Effector memory CD4-positive, alpha-beta T cell (primary cell): ENCODE measurements at regions not wholly inside any gene's neighbourhood (a gene's known extent, or its start where the extent isn't known, plus 50 kb on each side); places are given as distances from the start of the nearest gene placed in this dataset.

Source experiments
- DNase-seq, 3 donors: peaks; one replicate each; pipeline ENCODE4 v3.0.0-alpha.2; 2020
- H3K27ac ChIP-seq: 2 replicates; pipeline ENCODE4 v1.7.0; 2013; ENCODE audit warnings: mild to moderate bottlenecking, low read length, moderate library complexity; ENCODE audit not compliant: insufficient read depth, poor library complexity, severe bottlenecking
- H3K27me3 ChIP-seq: replicated peaks from 2 replicates; pipeline ENCODE4 v1.7.0; 2013; ENCODE audit warnings: mild to moderate bottlenecking, low read length; ENCODE audit not compliant: insufficient read depth, control insufficient read depth, poor library complexity, severe bottlenecking
- H3K36me3 ChIP-seq: 2 replicates; pipeline ENCODE4 v1.7.0; 2013; ENCODE audit warnings: mild to moderate bottlenecking, low read length, moderate library complexity; ENCODE audit not compliant: control insufficient read depth, insufficient read depth
- H3K4me1 ChIP-seq: 2 replicates; pipeline ENCODE4 v1.7.0; 2013; ENCODE audit warnings: low read length, mild to moderate bottlenecking; ENCODE audit not compliant: control insufficient read depth, insufficient read depth, poor library complexity, severe bottlenecking
- H3K4me3 ChIP-seq: 2 replicates; pipeline ENCODE4 v1.7.0; 2013; ENCODE audit warnings: low read length, low read depth, mild to moderate bottlenecking; ENCODE audit not compliant: insufficient read depth, poor library complexity, severe bottlenecking
- H3K9me3 ChIP-seq: 2 replicates; pipeline ENCODE4 v1.7.0; 2013; ENCODE audit warnings: mild to moderate bottlenecking, low read length, moderate library complexity; ENCODE audit not compliant: control insufficient read depth

DNA sequence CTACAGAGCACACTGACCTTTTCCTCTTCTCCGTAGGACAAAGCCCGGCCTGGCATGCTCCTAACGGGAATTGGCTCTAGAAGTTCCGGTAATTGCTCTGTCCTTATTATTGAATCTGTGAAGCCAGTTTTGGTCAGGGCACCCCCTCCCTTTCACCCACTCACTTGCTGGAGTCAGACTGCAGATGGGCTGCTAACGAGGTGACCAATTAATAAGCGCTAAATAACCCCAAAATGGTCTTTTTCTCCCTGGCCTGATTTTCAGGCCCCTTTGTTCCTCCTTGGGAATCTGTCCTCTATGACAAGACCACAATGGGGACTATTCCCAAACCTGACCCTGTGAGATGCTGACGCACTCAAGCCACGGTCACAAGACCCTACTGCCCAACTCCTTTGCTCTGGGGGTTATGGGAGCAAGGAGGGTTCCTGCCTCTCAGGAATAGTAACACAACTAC lies 610.0 kb upstream of the CADM1 start:
- Histone ChIP-seq H3K27ac (no peak overlapping the region), H3K4me1 (no peaks in the 10 kb centered on the region), H3K27me3 (no peaks in the 10 kb centered on the region), H3K36me3 (no peaks in the 10 kb centered on the region), H3K9me3 (no peaks in the 10 kb centered on the region), H3K4me3 (no peak overlapping the region)
- DNase-seq: no peak

DNA sequence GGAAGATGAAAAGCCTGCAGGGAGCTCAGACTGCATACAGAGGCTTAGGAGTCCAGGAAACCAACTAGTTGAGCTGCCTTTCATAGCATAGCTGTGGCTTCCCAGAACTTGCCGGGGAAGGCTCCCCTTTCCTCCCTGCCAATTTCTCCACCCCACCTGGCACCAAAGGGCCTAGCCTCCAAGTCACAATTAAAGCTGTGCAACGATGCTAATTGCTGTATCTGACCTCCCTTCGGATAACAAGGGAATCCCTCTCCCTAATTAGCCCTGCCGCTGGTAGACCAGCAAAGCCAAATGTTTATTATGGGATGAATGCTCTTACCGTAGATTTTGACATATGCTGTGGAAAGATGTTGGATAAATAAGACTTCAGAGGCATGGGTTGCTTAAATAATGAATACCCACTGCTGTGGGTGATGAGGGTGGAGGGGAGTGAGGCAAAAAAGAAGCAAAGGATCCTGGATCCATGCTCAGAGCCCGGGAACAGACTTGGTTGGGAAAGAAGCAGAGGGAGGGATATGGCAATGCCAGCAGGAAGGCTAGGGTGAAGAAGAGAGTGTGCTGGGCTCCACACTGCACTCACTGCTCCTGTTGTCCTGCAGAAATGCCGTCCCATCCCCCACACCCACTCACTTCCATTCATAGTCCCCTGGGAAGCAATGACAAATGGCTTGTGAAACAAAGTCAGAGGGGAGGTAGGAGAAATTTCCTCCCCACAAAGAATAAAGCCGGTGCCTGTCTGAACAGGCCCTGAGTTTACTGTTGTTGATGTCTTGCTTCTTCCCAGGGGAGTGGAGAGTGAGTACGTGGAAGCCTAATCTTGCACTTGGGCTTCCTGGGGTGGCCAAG lies 608.1 kb upstream of the CADM1 start:
- Histone ChIP-seq H3K9me3 (no peaks in the 10 kb centered on the region), H3K27me3 (no peaks in the 10 kb centered on the region), H3K4me3 (no peak overlapping the region), H3K36me3 (no peaks in the 10 kb centered on the region), H3K27ac (no peak overlapping the region), H3K4me1 (no peaks in the 10 kb centered on the region)
- DNase-seq: no peak

DNA sequence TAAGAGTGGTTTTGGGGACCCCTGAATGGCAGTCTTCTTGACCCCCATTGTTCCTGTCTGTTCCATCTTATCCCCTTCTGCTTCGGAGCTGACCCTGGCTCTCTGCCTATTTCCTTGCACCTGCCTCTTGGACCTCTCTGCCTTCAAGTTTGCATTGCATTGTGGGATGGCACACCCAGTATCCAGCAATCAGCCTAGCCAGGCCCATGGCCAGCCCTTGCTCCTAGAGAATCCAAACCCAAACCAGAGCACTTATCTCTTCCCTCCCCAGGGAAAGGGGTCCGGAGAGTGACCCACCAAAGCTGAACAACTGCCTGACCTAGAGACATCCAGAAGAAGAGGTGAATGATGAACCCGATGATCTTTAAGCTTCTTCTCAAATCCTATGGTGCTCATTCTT lies 607.3 kb upstream of the CADM1 start:
- DNase-seq: no peak
- Histone ChIP-seq H3K9me3 (no peaks in the 10 kb centered on the region), H3K4me1 (no peaks in the 10 kb centered on the region), H3K4me3 (no peak overlapping the region), H3K27ac (no peak overlapping the region), H3K36me3 (no peaks in the 10 kb centered on the region), H3K27me3 (no peaks in the 10 kb centered on the region)

DNA sequence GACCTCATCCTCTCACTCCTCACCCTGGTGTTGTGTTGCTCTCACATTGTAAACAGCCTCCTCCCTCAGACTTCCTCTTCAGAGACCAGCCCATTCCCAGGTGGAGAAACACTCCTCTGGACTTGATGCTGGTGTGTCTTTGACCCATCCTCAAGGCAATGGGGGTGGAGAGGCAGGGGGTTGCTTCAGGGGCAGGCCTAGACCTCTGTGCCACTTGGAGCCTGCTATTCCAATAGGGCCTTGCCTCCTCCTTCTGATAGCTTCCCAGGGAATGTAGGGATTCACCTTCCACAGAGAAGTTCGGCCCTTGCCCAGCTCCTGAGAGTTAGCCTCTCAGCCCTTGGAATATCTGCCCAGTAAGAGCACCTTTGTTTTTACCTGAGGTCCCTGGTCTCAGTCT lies 606.6 kb upstream of the CADM1 start:
- no peaks in the 10 kb centered on the region for H3K27me3 ChIP-seq
- H3K4me3 ChIP-seq: no peak overlapping the region
- no peak for DNase-seq
- no peaks in the 10 kb centered on the region for H3K4me1 ChIP-seq
- H3K9me3 ChIP-seq: no peaks in the 10 kb centered on the region
- H3K27ac ChIP-seq: no peak overlapping the region
- no peaks in the 10 kb centered on the region for H3K36me3 ChIP-seq

DNA sequence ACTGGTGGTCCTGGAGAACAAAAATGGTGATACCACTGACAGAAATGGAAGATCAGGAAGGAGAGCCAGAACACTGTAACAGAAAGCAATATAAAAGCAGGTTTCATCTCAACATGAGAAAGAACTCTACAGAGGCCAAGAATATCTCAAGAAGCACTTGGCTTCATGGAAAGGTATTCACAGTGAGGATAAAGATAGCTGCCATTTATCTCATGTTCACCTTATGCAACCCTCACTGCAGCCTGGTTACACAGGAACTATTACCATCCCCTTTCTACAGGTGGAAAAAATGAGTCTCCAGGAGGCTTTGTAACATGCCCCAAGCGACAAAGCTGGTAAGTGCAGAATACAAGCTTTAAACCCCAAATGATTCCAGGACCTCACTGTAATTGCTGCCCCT lies 606.1 kb upstream of the CADM1 start:
- Histone ChIP-seq H3K9me3 (no peaks in the 10 kb centered on the region), H3K36me3 (no peaks in the 10 kb centered on the region), H3K27me3 (no peaks in the 10 kb centered on the region), H3K27ac (no peak overlapping the region), H3K4me1 (no peaks in the 10 kb centered on the region), H3K4me3 (no peak overlapping the region)
- no peak for DNase-seq

DNA sequence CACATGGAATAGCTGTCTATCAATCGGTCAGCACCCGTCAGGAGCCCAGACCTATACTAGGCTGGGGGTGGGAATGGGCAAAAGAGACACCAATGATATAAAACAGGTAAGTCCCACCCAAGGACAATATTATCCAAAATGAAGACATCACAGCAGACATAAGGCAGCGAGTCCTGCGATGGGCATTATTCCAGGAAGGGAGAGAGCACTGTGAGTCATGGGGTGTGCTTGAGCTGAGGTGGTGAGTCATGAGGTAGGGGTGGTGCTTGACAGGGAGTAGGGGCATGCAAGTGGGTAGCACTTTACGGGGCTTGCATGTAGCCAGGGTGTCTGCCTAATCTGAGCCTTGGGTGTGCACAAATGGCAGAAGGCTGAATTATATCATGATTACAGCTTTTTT lies 605.0 kb upstream of the CADM1 start:
- Histone ChIP-seq H3K36me3 (no peaks in the 10 kb centered on the region), H3K4me1 (no peaks in the 10 kb centered on the region), H3K27ac (no peak overlapping the region), H3K4me3 (no peak overlapping the region), H3K27me3 (no peaks in the 10 kb centered on the region), H3K9me3 (no peaks in the 10 kb centered on the region)
- DNase-seq: no peak

DNA sequence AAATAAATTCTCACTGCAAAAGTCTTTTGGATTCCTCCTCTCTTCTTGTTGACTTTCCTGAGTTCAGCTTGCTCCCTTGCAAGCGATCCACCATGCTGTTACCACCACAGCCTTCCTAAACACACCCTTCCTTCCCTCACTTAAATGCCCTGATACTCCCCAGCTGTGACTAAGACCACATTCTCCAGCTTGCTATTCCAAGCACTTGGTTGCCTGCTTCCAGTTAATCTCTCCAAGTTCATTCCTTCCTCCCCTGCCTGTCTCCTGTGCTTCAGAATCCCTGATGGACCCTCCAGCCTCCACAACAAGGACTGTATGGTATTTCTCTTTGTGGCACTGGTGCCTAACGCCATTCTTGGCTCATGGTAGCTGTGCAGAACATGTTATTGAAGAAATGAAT lies 603.9 kb upstream of the CADM1 start:
- no peak overlapping the region for H3K4me3 ChIP-seq
- no peaks in the 10 kb centered on the region for H3K36me3 ChIP-seq
- DNase-seq: no peak
- H3K27me3 ChIP-seq: no peaks in the 10 kb centered on the region
- H3K9me3 ChIP-seq: no peaks in the 10 kb centered on the region
- no peaks in the 10 kb centered on the region for H3K4me1 ChIP-seq
- no peak overlapping the region for H3K27ac ChIP-seq

DNA sequence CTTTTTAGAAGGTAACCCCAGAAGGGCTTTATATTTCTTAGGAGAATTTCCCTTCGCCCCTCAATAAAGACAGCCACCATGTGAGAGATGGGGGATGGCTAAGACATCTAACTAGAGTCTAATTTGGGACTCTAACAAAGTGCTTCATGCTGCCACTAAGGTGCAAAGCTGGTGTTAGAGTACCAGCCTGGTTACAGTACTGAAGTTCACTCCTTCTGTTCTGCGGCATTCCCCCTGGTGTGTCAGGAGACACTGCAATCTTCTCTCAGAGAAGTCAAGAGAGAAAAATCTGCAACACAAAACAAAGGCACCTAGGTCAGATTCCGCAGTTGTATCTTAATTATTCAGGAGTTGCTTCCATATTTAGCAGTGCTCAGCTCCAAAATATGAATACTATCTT lies 603.0 kb upstream of the CADM1 start:
- H3K27me3 ChIP-seq: no peaks in the 10 kb centered on the region
- no peak overlapping the region for H3K4me3 ChIP-seq
- no peak for DNase-seq
- no peaks in the 10 kb centered on the region for H3K4me1 ChIP-seq
- no peak overlapping the region for H3K27ac ChIP-seq
- no peaks in the 10 kb centered on the region for H3K36me3 ChIP-seq
- no peaks in the 10 kb centered on the region for H3K9me3 ChIP-seq

DNA sequence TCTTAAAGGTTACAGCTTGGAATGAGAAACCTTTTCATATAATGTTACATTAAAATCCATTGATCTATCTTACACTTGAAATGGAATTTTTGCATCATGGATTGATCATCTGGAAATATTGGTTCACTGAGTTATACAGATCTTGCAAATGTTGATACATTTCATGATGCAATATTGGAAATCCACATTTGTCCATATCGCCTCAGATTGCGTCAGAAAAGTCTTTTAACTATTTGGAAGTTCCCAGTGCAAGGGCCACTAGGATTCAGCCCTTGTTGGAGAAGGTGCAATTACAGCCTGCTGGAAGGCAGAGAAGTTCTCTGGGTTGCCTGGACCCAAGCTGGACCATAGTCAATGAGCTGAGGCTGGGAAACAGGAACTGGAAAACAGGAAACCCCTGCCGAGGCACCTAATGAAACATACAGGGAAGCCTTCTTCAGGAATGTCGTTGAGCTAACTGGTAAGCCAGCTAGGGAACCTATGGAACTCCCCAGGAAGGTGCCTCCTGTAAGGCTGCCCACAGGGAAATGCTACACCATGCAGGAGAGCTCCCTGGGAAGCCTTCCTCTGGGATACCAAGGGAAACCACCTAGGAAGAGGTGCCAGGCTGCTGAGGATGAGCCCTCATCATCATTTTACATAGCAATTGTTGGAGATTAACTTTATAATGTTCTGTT lies 600.4 kb upstream of the CADM1 start:
- Histone ChIP-seq H3K4me1 (no peaks in the 10 kb centered on the region), H3K27me3 (no peaks in the 10 kb centered on the region), H3K36me3 (no peaks in the 10 kb centered on the region), H3K9me3 (no peaks in the 10 kb centered on the region), H3K4me3 (no peak overlapping the region), H3K27ac (no peak overlapping the region)
- DNase-seq: no peak

DNA sequence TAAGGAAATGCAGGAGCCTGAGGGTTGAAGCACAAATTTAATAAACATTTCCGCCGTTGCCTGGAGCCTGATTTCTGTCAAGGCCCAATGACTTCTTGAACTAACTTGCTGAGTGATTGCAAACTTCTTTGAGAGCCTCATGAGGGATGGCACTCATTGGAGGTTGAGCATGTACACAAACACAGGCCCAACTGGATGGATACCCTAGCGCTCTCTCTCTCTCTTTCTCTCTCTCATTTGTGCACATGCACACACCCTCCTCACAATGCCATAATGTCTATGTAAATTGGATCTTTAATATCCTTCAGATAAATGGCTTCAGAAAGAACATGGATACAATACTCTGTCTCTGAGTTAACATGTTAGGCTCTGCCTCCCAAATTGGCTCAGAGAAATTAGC lies 597.7 kb upstream of the CADM1 start:
- DNase-seq: no peak
- H3K9me3 ChIP-seq: no peaks in the 10 kb centered on the region

More for the DNA sequence above, 597.7 kb upstream of the CADM1 start:
- Histone ChIP-seq H3K27ac (no peak overlapping the region), H3K27me3 (no peaks in the 10 kb centered on the region), H3K36me3 (no peaks in the 10 kb centered on the region), H3K4me1 (no peaks in the 10 kb centered on the region), H3K4me3 (no peak overlapping the region)
